Stimulated activated CD4-positive, alpha-beta T cell treated with anti-CD3 and anti-CD28 coated beads, TNF-alpha, amount 100 ng/mL, for 1 hour (primary cell): ENCODE measurements at regions not wholly inside any gene's neighbourhood (a gene's known extent, or its start where the extent isn't known, plus 50 kb on each side); places are given as distances from the start of the nearest gene placed in this dataset.
"Not testable (repeated sequence)": the region's sequence is repeated elsewhere in the genome, so short reads cannot be mapped to it uniquely, and the experiment has no call there.

Source experiments
- DNase-seq, 3 donors: peaks; one replicate each; pipeline ENCODE4 v3.0.0-alpha.2; 2020; ENCODE audit warnings: low read depth in 3 of 3, low spot score in 1 of 3

- no peak for DNase-seq
Measured at GRCh38 chr11:79663017-79663416, 222.2 kb upstream of the TENM4 start.

- no peak for DNase-seq
Measured at GRCh38 chr11:79661373-79661772, 220.5 kb upstream of the TENM4 start.

GRCh38 chr11:79648766-79649520 lies 208.1 kb upstream of the TENM4 start:
- DNase-seq: no peak

GRCh38 chr11:79637219-79637618 lies 196.4 kb upstream of the TENM4 start:
- DNase-seq: no peak

GRCh38 chr11:79634905-79635304 lies 194.1 kb upstream of the TENM4 start:
- DNase-seq: no peak

GRCh38 chr11:79627281-79627680 lies 186.5 kb upstream of the TENM4 start:
- no peak for DNase-seq

GRCh38 chr11:79626135-79627075 lies 185.6 kb upstream of the TENM4 start:
- DNase-seq: no peak

GRCh38 chr11:79623375-79623774 lies 182.5 kb upstream of the TENM4 start:
- no peak for DNase-seq

- no peak for DNase-seq
Measured at GRCh38 chr11:79617561-79617960, 176.7 kb upstream of the TENM4 start.

- no peak for DNase-seq
Measured at GRCh38 chr11:79616392-79616851, 175.6 kb upstream of the TENM4 start.

GRCh38 chr11:79615425-79615824 lies 174.6 kb upstream of the TENM4 start:
- DNase-seq: no peak

- no peak for DNase-seq
Measured at GRCh38 chr11:79610678-79611077, 169.8 kb upstream of the TENM4 start.

- no peak for DNase-seq
Measured at GRCh38 chr11:79610139-79610538, 169.3 kb upstream of the TENM4 start.

GRCh38 chr11:79609511-79609910 lies 168.7 kb upstream of the TENM4 start:
- DNase-seq: no peak

GRCh38 chr11:79606461-79606860 lies 165.6 kb upstream of the TENM4 start:
- DNase-seq: not testable (repeated sequence)

- no peak for DNase-seq
Measured at GRCh38 chr11:79600711-79601110, 159.9 kb upstream of the TENM4 start.

GRCh38 chr11:79594834-79595233 lies 154.0 kb upstream of the TENM4 start:
- DNase-seq: no peak

- DNase-seq: no peak
Measured at GRCh38 chr11:79592824-79593223, 152.0 kb upstream of the TENM4 start.

GRCh38 chr11:79592406-79592805 lies 151.6 kb upstream of the TENM4 start:
- no peak for DNase-seq

GRCh38 chr11:79582434-79582833 lies 141.6 kb upstream of the TENM4 start:
- DNase-seq: no peak

GRCh38 chr11:79579063-79579462 lies 138.2 kb upstream of the TENM4 start:
- no peak for DNase-seq

- DNase-seq: no peak
Measured at GRCh38 chr11:79578116-79578515, 137.3 kb upstream of the TENM4 start.
